H1 (cell line): ENCODE measurements at regions not wholly inside any gene's neighbourhood (a gene's known extent, or its start where the extent isn't known, plus 50 kb on each side); places are given as distances from the start of the nearest gene placed in this dataset.

Experiments
- EP300 ChIP-seq, 2 experiments: IDR thresholded peaks; 1 replicate in 1 of 2; 2 replicates in 1 of 2; pipeline ENCODE4 v1.6.1; 2011 to 2012; ENCODE audit warnings: low read depth in 2 of 2, low read length in 2 of 2, mild to moderate bottlenecking in 2 of 2, borderline replicate concordance in 1 of 2, inconsistent platforms in 1 of 2, moderate library complexity in 1 of 2
- TEAD4 ChIP-seq: IDR thresholded peaks from 2 replicates; pipeline ENCODE4 v1.6.1; 2012; ENCODE audit warnings: low read depth, low read length, inconsistent platforms, mixed read lengths
- TF ChIP-seq, protein P1 (sequence below): fragments of 300-600 bp; sonication (generic); IDR thresholded peaks from 2 replicates; pipeline ENCODE4 v1.7.1; 2012; ENCODE audit warnings: low read length, moderate library complexity, mild to moderate bottlenecking, inconsistent platforms; ENCODE audit not compliant: insufficient replicate concordance
- TF ChIP-seq, protein P2 (sequence below): IDR thresholded peaks from 2 replicates; pipeline ENCODE4 v1.6.1; 2011; ENCODE audit warnings: low read length, improper control_type of control experiment

DNA sequence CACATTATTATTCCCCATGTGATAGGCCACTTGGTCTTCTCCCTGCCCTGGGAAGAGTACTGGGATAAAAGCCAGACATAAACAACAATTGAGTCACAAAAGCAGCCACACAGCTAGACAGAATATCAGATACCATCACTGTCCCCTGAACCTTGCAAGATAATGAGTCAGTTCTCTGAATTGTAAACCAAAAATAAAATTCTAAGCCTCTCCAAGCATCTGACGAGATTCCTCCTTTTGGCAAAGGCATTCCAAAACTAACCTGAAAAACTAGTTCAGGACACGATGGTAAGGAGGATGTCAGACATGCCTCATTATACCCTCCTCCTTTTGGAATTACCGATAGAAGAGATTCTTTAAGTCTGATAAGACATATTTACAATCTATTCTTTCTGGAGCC lies 450.7 kb downstream of the HTR7 start (continued):
- TF ChIP-seq, protein P1, sequence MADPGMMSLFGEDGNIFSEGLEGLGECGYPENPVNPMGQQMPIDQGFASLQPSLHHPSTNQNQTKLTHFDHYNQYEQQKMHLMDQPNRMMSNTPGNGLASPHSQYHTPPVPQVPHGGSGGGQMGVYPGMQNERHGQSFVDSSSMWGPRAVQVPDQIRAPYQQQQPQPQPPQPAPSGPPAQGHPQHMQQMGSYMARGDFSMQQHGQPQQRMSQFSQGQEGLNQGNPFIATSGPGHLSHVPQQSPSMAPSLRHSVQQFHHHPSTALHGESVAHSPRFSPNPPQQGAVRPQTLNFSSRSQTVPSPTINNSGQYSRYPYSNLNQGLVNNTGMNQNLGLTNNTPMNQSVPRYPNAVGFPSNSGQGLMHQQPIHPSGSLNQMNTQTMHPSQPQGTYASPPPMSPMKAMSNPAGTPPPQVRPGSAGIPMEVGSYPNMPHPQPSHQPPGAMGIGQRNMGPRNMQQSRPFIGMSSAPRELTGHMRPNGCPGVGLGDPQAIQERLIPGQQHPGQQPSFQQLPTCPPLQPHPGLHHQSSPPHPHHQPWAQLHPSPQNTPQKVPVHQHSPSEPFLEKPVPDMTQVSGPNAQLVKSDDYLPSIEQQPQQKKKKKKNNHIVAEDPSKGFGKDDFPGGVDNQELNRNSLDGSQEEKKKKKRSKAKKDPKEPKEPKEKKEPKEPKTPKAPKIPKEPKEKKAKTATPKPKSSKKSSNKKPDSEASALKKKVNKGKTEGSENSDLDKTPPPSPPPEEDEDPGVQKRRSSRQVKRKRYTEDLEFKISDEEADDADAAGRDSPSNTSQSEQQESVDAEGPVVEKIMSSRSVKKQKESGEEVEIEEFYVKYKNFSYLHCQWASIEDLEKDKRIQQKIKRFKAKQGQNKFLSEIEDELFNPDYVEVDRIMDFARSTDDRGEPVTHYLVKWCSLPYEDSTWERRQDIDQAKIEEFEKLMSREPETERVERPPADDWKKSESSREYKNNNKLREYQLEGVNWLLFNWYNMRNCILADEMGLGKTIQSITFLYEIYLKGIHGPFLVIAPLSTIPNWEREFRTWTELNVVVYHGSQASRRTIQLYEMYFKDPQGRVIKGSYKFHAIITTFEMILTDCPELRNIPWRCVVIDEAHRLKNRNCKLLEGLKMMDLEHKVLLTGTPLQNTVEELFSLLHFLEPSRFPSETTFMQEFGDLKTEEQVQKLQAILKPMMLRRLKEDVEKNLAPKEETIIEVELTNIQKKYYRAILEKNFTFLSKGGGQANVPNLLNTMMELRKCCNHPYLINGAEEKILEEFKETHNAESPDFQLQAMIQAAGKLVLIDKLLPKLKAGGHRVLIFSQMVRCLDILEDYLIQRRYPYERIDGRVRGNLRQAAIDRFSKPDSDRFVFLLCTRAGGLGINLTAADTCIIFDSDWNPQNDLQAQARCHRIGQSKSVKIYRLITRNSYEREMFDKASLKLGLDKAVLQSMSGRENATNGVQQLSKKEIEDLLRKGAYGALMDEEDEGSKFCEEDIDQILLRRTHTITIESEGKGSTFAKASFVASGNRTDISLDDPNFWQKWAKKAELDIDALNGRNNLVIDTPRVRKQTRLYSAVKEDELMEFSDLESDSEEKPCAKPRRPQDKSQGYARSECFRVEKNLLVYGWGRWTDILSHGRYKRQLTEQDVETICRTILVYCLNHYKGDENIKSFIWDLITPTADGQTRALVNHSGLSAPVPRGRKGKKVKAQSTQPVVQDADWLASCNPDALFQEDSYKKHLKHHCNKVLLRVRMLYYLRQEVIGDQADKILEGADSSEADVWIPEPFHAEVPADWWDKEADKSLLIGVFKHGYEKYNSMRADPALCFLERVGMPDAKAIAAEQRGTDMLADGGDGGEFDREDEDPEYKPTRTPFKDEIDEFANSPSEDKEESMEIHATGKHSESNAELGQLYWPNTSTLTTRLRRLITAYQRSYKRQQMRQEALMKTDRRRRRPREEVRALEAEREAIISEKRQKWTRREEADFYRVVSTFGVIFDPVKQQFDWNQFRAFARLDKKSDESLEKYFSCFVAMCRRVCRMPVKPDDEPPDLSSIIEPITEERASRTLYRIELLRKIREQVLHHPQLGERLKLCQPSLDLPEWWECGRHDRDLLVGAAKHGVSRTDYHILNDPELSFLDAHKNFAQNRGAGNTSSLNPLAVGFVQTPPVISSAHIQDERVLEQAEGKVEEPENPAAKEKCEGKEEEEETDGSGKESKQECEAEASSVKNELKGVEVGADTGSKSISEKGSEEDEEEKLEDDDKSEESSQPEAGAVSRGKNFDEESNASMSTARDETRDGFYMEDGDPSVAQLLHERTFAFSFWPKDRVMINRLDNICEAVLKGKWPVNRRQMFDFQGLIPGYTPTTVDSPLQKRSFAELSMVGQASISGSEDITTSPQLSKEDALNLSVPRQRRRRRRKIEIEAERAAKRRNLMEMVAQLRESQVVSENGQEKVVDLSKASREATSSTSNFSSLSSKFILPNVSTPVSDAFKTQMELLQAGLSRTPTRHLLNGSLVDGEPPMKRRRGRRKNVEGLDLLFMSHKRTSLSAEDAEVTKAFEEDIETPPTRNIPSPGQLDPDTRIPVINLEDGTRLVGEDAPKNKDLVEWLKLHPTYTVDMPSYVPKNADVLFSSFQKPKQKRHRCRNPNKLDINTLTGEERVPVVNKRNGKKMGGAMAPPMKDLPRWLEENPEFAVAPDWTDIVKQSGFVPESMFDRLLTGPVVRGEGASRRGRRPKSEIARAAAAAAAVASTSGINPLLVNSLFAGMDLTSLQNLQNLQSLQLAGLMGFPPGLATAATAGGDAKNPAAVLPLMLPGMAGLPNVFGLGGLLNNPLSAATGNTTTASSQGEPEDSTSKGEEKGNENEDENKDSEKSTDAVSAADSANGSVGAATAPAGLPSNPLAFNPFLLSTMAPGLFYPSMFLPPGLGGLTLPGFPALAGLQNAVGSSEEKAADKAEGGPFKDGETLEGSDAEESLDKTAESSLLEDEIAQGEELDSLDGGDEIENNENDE: no peak
- TF ChIP-seq TEAD4: no peak
- TF ChIP-seq, protein P2, sequence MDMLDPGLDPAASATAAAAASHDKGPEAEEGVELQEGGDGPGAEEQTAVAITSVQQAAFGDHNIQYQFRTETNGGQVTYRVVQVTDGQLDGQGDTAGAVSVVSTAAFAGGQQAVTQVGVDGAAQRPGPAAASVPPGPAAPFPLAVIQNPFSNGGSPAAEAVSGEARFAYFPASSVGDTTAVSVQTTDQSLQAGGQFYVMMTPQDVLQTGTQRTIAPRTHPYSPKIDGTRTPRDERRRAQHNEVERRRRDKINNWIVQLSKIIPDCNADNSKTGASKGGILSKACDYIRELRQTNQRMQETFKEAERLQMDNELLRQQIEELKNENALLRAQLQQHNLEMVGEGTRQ: no peak
- no peak for TF ChIP-seq EP300 (IDR thresholded peaks at IDR 0.05; ENCODE audit: borderline replicate concordance in 1 of 2, low read depth in 2 of 2, low read length in 2 of 2)
